NCI-H2227 (cell line): ENCODE measurements at regions not wholly inside any gene's neighbourhood (a gene's known extent, or its start where the extent isn't known, plus 50 kb on each side); places are given as distances from the start of the nearest gene placed in this dataset.

Source experiments
- DNase-seq: peaks from one replicate; lab custom pipeline; 2025; ENCODE audit not compliant: unreplicated experiment; lab: John Stamatoyannopoulos, UW

DNA sequence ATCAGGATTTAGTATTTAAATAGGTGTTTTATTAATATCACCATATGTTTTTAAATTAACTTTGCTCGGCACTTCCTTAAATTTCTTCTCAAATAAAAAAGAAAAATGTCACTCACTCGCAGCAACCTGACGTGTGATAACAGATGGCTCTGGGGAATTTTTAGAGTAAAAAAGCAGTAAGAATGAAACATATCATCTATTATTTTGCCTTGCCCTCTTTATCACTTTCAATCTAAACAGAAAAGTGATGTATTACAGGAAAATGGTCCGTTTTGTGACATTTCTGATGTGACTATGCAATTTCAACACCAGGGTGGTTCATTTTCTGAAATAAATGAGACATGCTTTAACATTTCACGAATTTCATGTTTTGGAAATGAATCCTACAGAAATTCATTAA lies 1368.0 kb upstream of the LRRTM1 start:
- DNase-seq = no peak

DNA sequence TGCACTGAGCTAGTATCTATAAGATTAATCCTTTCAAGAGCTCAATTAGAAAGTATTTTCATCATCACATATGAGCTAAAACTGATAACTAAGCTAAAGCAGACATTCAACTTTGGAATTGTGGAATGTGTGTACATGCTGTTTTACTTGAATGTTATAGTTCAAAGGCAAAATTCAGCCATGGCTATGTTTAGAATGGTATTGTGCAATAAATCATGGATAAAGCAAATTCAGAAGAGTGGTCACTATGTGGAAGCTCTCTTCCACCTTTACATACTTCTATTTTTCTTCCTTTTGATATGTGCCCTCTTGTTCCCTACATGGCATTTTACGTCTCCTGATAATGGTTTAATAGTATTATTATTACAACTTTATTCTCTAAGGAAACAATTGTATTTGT lies 1366.3 kb upstream of the LRRTM1 start:
- no peak for DNase-seq

DNA sequence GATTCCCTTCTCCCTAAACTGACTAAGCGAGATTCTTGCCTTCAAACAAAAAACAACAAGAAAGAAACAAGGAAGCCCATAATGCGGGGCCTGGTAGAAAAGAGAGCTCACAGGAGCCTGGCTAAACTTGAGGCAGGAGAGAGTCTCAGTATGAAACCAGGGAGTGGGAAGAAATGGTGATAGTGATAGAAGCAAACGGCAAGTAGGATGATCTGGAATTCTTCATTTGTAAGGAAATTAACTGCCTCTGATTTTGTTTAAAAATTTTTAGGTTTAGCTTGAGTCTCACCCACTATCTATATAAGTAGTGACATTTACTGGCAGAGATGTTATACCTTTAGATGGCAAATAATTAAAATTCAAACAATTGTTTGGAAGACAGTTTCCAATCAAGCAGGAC lies 1356.5 kb upstream of the LRRTM1 start:
- no peak for DNase-seq

DNA sequence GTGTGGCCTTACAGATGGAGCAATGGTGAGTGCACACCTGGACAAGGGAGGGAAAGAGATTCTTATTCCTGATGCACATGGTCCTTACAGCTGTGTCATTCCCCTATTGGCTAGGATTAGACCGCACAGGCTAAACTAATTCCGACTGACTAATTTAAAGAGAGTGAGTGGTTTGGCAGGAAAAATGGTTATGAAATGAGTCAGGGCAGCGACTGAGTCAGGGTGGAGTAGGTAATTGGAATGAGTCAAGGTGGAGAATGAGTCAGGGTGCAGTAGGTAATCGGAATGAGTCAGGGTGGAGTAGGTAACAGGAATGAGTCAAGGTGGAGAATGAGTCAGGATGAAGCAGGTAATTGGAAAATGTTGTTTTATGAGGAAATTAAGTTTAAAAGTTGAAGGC lies 1353.7 kb upstream of the LRRTM1 start:
- DNase-seq = no peak

DNA sequence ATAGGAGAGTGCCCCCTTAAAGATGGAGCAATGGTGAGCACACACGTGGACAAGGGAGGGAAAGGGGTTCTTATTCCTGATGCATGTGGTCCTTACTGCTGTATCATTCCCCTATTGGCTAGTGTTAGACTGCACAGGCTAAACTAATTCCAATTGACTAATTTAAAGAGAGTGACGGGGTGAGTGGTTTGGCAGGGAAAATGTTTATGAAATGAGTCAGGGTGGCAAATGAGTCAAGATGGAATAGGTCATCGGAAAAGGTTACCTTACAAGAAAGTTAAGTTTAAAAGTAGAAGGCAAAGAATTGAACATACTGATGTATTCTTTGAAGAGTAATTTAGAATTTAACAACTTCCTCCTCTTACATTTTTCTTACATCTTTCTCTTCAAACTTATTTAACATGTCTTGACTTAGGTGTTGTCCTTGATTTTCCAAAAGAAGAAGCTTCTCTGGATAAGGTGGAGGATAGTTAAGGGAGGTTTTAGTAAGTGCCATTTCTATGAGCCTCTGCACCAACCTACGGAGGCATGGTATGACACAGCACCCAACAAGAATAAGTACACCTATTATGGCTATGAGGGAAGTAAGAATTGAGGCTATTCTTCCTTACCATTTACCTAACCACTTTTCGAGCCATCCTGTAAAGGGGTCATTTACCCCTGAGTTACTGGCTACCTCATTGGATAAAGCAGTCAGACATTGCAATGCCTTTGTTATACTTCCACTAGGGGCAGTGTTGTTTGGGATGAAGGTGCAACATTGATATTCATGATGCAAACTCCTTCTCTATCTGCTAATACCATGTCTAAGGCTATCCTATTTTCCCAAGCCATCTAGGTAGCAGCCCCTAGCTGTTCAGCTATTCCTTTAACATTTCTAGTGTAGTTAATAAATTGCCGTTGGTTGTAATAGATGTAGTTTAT lies 1345.8 kb upstream of the LRRTM1 start:
- DNase-seq = no peak

DNA sequence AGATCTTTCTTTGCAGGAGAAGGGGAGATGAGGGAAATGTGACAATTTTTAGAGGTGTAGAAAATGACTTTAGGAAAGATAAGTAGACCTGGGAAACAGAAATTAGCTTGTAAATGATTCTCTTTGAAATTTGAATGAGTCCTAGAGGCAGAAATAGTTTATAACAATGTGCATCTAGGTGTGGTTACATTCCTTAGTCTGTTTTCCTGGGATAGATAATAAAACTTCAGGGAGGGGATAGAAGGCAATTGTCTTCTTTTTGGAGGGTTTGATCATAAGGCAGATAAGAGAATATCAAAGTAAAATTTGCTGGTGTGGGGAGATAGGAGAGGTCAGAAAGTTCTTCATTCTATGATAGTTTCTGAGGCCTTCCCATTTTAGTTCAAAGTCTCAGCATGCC lies 1344.3 kb upstream of the LRRTM1 start:
- no peak for DNase-seq

DNA sequence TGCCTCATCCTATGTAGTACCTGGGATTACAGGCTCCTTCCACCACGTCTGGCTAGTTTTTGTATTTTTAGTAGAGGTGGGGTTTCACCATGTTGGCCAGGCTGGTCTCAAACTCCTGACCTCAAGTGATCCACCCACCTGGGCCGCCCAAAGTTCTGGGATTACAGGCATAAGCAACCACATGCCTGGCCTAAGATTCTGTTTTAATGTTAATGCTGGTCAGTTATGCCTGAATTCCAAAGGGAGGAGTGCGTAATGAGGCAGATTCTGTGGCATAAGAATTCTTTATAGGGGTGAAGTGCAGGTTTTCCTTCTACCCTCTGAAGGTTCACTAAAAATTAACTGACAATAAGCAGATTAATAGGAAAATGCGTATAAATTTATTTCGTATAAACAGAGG lies 1343.8 kb upstream of the LRRTM1 start:
- no peak for DNase-seq

DNA sequence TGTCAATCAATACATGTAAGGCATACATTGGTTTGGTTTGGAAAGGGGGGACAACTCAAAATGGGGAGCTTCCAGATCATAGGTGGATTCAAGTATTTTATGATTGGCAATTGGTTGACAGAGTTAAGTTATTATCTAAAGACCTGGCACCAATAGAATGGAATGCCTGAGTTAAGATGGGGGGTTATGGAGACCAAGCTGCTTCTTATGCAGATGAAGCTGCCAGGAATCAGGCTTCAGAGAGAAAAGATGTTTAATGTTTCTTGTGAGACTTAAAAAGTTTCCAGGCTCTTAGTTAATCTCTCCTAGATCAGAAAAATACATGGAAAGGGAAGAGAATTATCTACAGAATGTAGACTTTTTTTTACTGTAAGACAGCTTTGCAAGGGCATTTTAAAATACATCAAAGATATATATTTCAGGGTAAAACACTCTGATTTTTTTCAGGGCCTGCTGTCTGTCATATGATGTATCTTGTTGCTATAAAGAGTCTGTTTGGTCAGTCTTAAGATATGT lies 1343.2 kb upstream of the LRRTM1 start:
- DNase-seq = no peak

DNA sequence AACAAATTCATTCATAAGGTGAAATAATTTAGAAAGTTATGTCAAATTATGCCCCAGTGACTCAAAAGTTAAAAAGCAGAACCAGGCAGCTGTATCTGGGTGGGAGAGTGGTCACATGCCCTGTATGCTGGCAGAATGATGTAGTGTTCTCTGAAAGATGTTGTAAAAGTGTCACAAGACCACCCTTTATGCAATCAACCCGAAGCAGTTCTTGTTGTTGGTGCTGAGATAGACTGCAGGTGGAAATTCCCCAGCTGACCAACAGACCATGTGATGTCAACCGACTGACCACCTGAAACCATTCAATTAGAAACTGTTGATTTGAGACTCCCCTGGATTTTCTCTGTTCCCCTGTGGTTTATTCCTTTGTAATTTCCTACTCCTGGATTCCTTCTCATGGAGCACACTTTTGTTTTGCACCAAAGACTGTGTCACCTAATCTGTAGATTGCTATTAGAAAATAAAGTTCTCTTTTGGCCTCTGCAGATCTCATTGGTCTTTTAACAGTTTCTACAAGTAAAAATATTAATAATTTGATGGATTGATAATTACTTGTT lies 1341.3 kb upstream of the LRRTM1 start:
- DNase-seq = no peak

DNA sequence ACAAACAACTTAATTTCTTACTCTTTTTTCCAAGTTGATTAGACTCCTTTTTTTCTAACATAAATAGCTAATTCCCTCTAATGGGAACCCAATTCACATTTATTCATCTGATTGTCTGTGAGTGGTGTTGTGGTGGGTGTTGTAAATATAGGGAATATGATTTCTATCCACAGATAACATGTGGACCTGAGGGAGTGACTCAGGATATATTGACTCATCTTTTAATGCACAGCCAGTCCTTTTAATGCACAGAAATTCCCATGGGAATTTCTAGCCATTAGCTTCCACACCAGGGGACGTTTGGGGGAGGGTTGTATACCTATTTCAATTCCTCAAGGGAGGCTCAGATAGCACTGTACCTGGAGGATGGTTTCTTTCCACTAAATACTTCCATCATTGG lies 1339.6 kb upstream of the LRRTM1 start:
- DNase-seq = no peak

DNA sequence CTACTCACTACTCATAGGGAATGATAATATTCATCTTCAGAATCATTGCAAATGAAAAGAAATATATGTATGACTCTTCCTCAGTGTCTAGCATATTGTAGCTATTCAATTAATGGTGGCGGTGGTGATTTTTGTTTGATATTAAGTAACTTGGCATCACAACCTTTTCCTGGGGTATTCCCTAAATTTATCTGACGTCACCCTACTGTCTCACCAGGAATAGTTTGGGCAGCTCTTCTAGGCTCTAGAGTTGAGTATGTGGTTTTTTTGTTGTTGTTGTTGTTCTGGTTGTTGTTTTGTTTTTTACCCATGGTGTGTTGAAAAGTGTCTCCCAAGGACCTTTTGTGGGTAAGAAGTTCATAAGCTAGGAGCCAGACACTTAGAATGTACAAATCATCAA lies 1320.3 kb upstream of the LRRTM1 start:
- no peak for DNase-seq

DNA sequence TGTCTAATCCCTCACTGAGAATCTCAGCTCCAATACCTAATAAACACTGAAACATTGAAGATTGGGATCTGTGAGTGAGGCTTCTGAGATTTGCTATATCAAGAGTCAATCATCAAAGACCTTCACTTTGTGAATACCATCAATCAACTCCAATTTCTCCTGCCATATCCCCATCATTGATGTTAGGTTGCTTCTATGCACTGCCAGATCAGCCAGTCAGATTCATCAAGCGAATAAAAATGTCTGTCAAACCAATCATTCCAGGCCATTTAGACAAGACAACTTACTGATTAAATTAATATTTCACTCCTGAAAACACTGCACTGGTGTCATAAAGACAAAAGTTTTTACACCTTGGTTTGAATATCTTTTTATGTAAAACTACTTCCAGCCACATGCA lies 1295.5 kb upstream of the LRRTM1 start:
- DNase-seq = no peak

DNA sequence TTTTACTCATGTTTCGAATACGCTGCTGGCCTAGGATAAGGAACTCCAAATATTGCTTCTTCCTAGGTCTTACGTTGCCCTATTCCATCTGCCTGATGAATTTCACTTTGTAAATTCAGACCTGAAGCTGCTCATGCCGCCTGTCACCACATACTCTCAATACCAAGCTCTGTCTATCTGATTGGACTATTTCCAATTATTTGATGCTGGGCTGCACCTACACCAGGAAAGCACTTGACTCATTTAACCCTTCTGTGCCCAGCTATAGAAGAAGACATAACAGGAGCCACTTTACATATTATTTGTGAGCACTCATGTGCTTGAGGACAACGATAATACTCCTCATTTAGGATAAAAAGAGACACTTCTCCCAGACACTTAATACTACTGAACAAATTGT lies 1293.9 kb upstream of the LRRTM1 start:
- no peak for DNase-seq

DNA sequence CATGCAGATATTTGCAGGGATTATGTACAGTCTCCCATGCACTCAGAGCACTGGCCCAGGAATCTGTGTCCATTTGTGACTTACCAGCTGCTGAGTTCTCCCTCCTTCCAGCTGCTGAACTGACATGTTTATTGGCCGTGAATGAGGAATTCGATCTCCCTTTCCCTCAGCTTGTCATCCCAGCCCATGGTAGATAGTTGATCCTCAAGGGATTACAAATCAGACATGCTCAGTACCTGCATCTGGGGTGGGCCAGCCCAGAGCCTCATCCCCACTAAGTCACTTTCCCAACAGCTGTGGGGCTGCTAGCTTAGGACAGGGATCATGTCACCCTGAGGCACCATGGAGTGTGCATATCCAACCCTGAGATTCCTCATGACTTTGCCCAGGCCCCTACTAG lies 1284.9 kb upstream of the LRRTM1 start:
- no peak for DNase-seq

DNA sequence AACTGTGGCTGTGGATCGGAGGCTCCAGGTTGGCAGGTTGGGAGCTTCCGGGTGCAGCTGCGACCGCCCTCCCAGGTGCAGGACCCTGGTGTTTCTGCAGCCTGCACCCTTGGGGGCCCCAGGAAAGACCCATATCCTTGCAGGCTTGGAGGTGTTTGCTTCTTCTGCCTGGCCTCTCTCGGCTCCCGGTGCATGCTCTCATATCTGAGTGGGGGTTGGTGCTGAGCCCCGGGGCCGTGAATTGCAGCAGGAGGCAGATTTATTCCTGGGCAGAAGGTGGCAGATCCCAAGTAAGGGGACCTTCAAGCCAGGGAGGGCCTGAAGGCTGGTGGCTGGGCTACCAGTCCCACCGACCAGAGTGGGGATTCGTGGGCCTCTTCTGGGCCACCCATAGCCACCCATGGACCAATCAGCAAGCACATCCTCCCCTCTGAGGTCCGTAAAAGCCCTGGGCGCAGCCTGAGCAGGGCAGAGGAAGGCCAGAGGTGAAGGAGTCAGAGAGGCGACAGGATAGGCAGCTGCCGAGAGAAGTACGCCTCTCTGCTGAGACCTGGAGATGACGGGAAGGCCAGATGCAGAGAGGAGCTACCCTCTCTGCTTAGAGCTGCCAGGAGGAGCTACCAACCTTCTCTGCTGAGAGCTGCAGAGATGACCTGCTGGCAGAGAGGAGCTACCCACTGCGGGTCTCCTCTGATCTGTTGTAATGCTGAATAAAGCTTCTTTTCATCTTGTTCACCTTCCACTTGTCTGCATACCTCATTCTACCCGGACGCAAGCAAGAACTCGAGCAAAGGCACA lies 1279.0 kb upstream of the LRRTM1 start:
- DNase-seq = no peak

DNA sequence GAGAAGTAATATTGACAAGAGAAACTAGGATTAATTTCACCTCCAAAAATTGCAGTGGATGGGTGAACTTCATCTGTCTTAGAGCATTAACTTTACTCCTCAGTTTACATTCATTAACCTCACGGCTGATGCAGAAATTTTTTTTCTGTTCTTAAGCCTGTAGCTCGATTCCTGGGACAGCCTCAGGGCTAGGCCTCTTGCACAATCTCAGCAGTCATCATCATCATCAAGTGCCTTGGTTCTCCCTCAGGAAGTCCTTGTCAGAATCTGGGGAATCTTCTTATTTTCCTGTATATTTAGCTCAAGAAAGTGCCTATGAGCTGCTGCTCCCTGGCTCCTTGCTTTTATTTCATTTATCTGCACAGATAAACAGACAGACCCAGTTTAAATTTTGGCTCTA lies 1272.2 kb upstream of the LRRTM1 start:
- DNase-seq = no peak

DNA sequence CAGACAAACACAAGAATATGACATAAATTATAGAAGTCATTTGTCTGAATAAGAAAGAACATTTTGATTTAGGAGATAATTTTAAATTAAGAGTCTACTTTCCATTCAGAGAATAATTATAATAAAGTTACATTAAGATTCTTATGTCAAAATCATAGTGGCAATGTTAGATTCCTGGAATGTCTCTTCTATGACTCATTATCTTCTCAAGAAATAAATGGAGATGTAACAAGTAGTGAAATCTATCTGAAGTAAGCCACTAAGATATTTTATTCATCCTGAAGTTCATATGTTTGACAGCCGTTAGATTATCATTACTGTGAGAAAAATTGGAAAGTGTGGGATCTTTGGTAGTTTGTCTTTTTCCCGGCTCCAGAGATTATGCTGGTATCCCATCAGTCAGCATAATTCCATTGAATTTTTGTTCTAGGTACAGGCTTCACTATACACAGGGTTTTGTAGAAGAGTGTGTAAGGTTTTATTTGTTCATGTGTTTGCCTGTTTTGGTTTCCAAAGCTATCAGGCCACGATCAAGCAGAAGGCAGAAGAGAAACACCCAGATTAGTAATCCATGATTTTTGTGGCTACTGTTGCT lies 1246.6 kb upstream of the LRRTM1 start:
- DNase-seq = no peak

DNA sequence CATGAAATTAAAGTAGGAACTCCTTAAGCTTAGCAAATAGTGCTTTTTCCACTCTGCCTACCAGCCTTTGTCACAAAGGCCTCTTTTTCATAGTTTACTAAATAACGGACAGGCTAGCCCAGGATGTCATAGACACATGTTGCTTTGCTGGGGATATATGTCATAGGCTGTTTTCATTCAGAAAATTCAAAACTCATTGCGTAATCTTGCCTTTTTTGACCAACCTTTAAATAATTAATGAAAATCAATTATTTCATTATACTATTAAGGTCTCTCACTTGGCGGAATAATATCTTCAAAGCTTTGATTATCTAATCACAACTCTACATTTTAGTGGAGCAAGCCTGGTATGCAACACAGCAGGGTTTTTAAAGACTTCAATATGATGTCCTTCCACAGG lies 1245.7 kb upstream of the LRRTM1 start:
- DNase-seq = no peak

DNA sequence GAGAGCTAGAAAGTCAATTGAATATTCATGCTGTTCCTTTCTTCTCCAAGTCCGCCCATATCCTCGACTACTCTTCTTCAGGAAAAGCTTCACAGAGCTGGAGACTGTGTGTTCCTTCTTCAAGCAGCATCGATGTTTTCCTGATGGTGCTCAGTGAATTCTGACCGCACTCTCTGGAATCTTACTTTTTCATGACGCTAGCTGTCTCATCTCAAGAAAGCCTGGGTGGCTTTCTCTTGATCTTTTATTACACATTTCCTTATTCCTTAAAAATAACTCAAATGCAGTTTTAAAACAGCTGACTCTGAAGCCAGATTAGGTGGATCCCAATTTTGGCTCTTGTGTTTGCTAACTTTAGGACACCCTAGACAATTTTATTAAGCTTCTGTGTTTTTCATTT lies 1245.1 kb upstream of the LRRTM1 start:
- DNase-seq = no peak

DNA sequence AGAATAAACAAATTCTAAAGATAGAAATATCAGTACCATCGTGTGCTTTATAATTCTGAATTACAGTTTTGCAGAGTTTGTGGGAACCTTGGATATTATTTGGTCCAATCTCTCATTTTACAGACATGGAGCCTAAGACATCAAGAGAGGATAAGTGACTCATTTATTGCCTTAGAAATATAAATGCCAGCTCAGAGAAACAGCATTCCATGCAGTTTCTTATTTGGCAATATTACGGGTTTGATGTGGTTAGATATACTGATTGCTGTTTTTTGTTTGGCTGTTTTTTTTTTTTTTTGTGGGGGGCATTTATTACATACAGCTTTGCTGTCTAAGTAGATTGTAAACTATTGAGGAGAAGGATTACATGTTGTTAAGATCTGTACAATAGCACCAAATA lies 1241.1 kb upstream of the LRRTM1 start:
- DNase-seq = no peak

DNA sequence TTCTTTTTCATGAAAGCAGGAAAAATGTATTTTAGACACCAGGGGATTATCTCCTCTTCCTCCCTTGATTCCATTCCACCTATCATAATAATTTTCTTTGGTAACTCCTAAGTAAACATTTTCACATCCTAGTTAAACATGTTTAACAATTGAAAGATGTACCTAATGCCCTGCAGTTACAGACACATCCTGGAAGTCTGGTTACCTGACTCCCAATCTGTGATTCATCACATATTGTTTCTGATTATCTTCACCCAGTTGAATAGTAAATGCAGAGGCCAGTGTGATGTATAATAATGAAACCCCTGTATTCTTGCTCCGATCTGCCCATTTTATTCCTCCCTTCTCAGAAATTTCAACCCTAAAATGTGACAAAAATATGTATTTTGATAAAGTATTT lies 1237.6 kb upstream of the LRRTM1 start:
- DNase-seq = no peak
